Stimulated activated CD4-positive, alpha-beta T cell treated with anti-CD3 and anti-CD28 coated beads, TNF-alpha, amount 100 ng/mL, for 48 hours (primary cell): ENCODE measurements at regions not wholly inside any gene's neighbourhood (a gene's known extent, or its start where the extent isn't known, plus 50 kb on each side); places are given as distances from the start of the nearest gene placed in this dataset.
"Not testable (repeated sequence)": the region's sequence is repeated elsewhere in the genome, so short reads cannot be mapped to it uniquely, and the experiment has no call there.

Experiments
- DNase-seq, 3 donors: peaks; one replicate each; pipeline ENCODE4 v3.0.0-alpha.2; 2020; ENCODE audit warnings: low read depth in 3 of 3

GRCh38 chr11:69219991-69220390 lies 64.3 kb downstream of the SMIM38 start:
- DNase-seq, result no peak

GRCh38 chr11:69220561-69221051 lies 64.9 kb downstream of the SMIM38 start:
- DNase-seq, result no peak

- no peak for DNase-seq
Observed at GRCh38 chr11:69221086-69221485, 65.4 kb downstream of the SMIM38 start.

- DNase-seq, result not testable (repeated sequence)
Observed at GRCh38 chr11:69221636-69222035, 65.9 kb downstream of the SMIM38 start.

GRCh38 chr11:69227271-69227670 lies 66.7 kb upstream of the MYEOV start:
- no peak for DNase-seq

GRCh38 chr11:69229511-69229910 lies 64.4 kb upstream of the MYEOV start:
- no peak for DNase-seq

GRCh38 chr11:69230856-69231425 lies 63.0 kb upstream of the MYEOV start:
- DNase-seq, result no peak

- DNase-seq, result no peak
Observed at GRCh38 chr11:69231466-69232018, 62.4 kb upstream of the MYEOV start.

- DNase-seq, result no peak
Observed at GRCh38 chr11:69232821-69233743, 60.9 kb upstream of the MYEOV start.

GRCh38 chr11:69233744-69234570 lies 60.0 kb upstream of the MYEOV start:
- no peak for DNase-seq

GRCh38 chr11:69234740-69235710 lies 58.9 kb upstream of the MYEOV start:
- DNase-seq, result no peak

- DNase-seq, result peak in 1 of 3 donors; percentile 3
Observed at GRCh38 chr11:69238573-69239351, 55.2 kb upstream of the MYEOV start.

GRCh38 chr11:69239641-69240040 lies 54.3 kb upstream of the MYEOV start:
- DNase-seq, result no peak

GRCh38 chr11:69240332-69241074 lies 53.5 kb upstream of the MYEOV start:
- DNase-seq, result no peak

GRCh38 chr11:69241075-69241740 lies 52.7 kb upstream of the MYEOV start:
- DNase-seq, result no peak

- no peak for DNase-seq
Observed at GRCh38 chr11:69241844-69242243, 52.1 kb upstream of the MYEOV start.

- DNase-seq, result no peak
Observed at GRCh38 chr11:69242266-69242920, 51.6 kb upstream of the MYEOV start.
